HepG2 (cell line): ENCODE measurements at regions not wholly inside any gene's neighbourhood (a gene's known extent, or its start where the extent isn't known, plus 50 kb on each side); places are given as distances from the start of the nearest gene placed in this dataset.

Source experiments
- ATAC-seq: fragments of 200-7000 bp; cut with Tn5 transposase; 3 replicates; pipeline ENCODE4 v1.9.1; 2020; ENCODE audit warnings: mild to moderate bottlenecking, moderate library complexity
- BruUV-seq: library from RNA; stranded (reverse); fragments of 400-500 nt; replicated peaks from 2 replicates; lab custom pipeline; 2021; lab: Mats Ljungman, UMichigan
- CTCF ChIA-PET: fragments of 300-600 bp; formaldehyde crosslinking; extraction: SDS; loops from one replicate; lab custom pipeline; 2021; ENCODE audit warnings: low total read pairs, inconsistent platforms, low intra/inter-chr PET ratio; lab: Yijun Ruan, JAX
- POLR2A ChIA-PET: fragments of 350-600 bp; sonication (Branson Sonifier 250); formaldehyde crosslinking; loops from one replicate; lab custom pipeline; 2020; ENCODE audit warnings: antibody characterized with exemption, inconsistent platforms; lab: Yijun Ruan, JAX
- DNase-seq: peaks from one replicate; pipeline ENCODE4 v3.0.0-alpha.2; 2015; ENCODE audit warnings: low spot score
- FAIRE-seq: peaks from 3 replicates; lab custom pipeline; 2011; peaks lifted over from hg19 to GRCh38; lab: Jason Lieb, UNC
- H2AFZ ChIP-seq: one replicate; pipeline ENCODE4 v1.6.1; 2011; ENCODE audit warnings: low read length, inconsistent platforms
- H3K27ac ChIP-seq: fragments of 300-600 bp; 3 replicates; pipeline ENCODE4 v1.8.0; 2011; ENCODE audit warnings: mixed run types, mild to moderate bottlenecking, mixed read lengths, low read length, inconsistent platforms; ENCODE audit not compliant: insufficient read depth; ENCODE audit errors: extremely low read length
- H3K27me3 ChIP-seq, 2 experiments: fragments of 200-600 bp in 1 of 2; 2 replicates in 1 of 2; 3 replicates in 1 of 2; pipeline versions ENCODE4 v1.6.0 to v1.8.0; 2011; ENCODE audit warnings: low read length in 2 of 2, mild to moderate bottlenecking in 2 of 2, moderate library complexity in 2 of 2, inconsistent platforms in 1 of 2; ENCODE audit not compliant: insufficient read depth in 2 of 2, control insufficient read depth in 1 of 2
- H3K36me3 ChIP-seq, 2 experiments: fragments of 200-600 bp in 1 of 2; replicated peaks in 1 of 2; 2 replicates in 1 of 2; 3 replicates in 1 of 2; pipeline versions ENCODE4 v1.5.1 to v1.8.0; 2011; ENCODE audit warnings: low read length in 2 of 2, inconsistent platforms in 1 of 2; ENCODE audit not compliant: insufficient read depth in 2 of 2, control insufficient read depth in 1 of 2
- H3K4me1 ChIP-seq: 2 replicates; pipeline ENCODE4 v1.5.1; 2012; ENCODE audit warnings: low read length, inconsistent platforms; ENCODE audit not compliant: insufficient read depth
- H3K4me2 ChIP-seq: 2 replicates; pipeline ENCODE4 v1.6.0; 2011; ENCODE audit warnings: low read depth, low read length, inconsistent platforms
- H3K4me3 ChIP-seq, 3 experiments: fragments of 200-600 bp in 1 of 3; sonication (generic), shearing (Covaris generic) in 1 of 3; replicated peaks in 1 of 3; 2 replicates each; pipeline ENCODE4 v1.5.1; 2011 to 2016; ENCODE audit warnings: low read length in 3 of 3, inconsistent platforms in 2 of 3, low read depth in 2 of 3, mild to moderate bottlenecking in 2 of 3, control low read depth in 1 of 3, mixed read lengths in 1 of 3; ENCODE audit not compliant: insufficient read depth in 1 of 3
- H3K79me2 ChIP-seq: one replicate; pipeline ENCODE4 v1.6.1; 2011; ENCODE audit warnings: low read length, inconsistent platforms; ENCODE audit not compliant: insufficient read depth
- H3K9ac ChIP-seq: 2 replicates; pipeline ENCODE4 v1.6.0; 2011; ENCODE audit warnings: mild to moderate bottlenecking, low read depth, low read length, inconsistent platforms; ENCODE audit not compliant: insufficient read depth
- H3K9me3 ChIP-seq: 2 replicates; pipeline ENCODE4 v1.5.1; 2012; ENCODE audit warnings: mild to moderate bottlenecking, low read length
- H4K20me1 ChIP-seq: 2 replicates; pipeline ENCODE4 v1.6.0; 2011; ENCODE audit warnings: inconsistent platforms, mild to moderate bottlenecking, low read length, moderate library complexity; ENCODE audit not compliant: insufficient read depth
- NFE2 ChIP-seq: sonication (generic); formaldehyde crosslinking; IDR thresholded peaks from 2 replicates; pipeline ENCODE4 v1.4.0; 2020; ENCODE audit warnings: missing genetic modification reagents
- ZNF629 ChIP-seq: sonication (generic); formaldehyde crosslinking; conservative IDR thresholded peaks from 2 replicates; pipeline ENCODE4 v1.5.0; 2020; ENCODE audit warnings: missing genetic modification reagents
- ZNF768 ChIP-seq: sonication (generic); formaldehyde crosslinking; IDR thresholded peaks from 2 replicates; pipeline ENCODE4 v1.4.0; 2020; ENCODE audit warnings: missing genetic modification reagents
- ZNF790 ChIP-seq: sonication (generic); formaldehyde crosslinking; IDR thresholded peaks from 2 replicates; pipeline ENCODE4 v1.8.0; 2022; ENCODE audit warnings: missing genetic modification reagents, mild to moderate bottlenecking, borderline replicate concordance
- WGBS: methylation state at CpG from one replicate; pipeline ENCODE4 v1.1.6; 2017; ENCODE audit warnings: low lambda C conversion rate; 5-methylcytosine and 5-hydroxymethylcytosine counted together
- in situ Hi-C: cut with HindIII; loops from 2 replicates; pipeline ENCODE4 v1.10.0; 2017; ENCODE audit warnings: low pct_unique_long_range_greater_than_20kb; ENCODE audit not compliant: extremely low pct_ligation_motif_present
- intact Hi-C: fragments of 100-400 bp; cut with micrococcal nuclease; formaldehyde crosslinking; loops from one replicate; pipeline ENCODE4 v1.10.0; 2022; ENCODE audit not compliant: unreplicated experiment

DNA sequence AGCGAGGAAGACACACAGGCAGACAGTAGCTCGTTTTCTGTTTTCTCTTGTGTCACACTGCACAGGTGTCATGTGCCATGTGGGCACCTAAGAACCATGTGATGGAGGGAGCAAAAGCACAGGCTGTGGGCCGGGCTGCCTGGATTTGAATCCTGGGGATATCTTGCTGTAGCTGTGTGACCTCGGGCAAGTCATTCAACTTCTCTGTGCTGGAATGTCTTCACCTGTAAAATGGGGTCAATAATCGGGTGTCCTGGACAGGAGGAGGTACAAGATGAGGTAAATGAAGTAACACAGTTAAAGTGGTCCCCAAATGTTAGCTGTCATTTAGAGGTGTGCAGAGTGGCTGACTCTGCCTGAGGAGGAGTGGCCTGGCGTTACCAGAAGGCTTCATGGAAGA, 246.9 kb downstream of the RPS24 start:
- no peaks in the 10 kb centered on the region for H4K20me1 ChIP-seq
- 26% methylated on average over 6 of the region's 6 CpGs for WGBS
- no peak for DNase-seq
- no peak for TF ChIP-seq ZNF790
- TF ChIP-seq ZNF768 (CRISPR knock-in tag) = peak; percentile 67
- no peak for ATAC-seq
- no peak overlapping the region for H3K27ac ChIP-seq
- H3K4me3 ChIP-seq = no peak overlapping the region
- no peaks in the 10 kb centered on the region for H3K4me1 ChIP-seq
- intact Hi-C loops = no loop called here
- ChIA-PET CTCF (no interaction called here), POLR2A (no interaction called here)
- H3K27me3 ChIP-seq = peaks cover 4 to 39% of the 10 kb centered on the region in 2 experiments; a peak in 4 of 5 replicates
- H3K36me3 ChIP-seq = no peaks in the 10 kb centered on the region
- H3K9me3 ChIP-seq = no peaks in the 10 kb centered on the region
- no peak for FAIRE-seq
- H3K79me2 ChIP-seq = no peaks in the 10 kb centered on the region
- BruUV-seq = no TSS peak
- H2AFZ ChIP-seq = no peak overlapping the region
- H3K9ac ChIP-seq = no peak overlapping the region
- in situ Hi-C loops = no loop called here
- no peak overlapping the region for H3K4me2 ChIP-seq

GRCh38 chr10:78281627-78282026, 248.0 kb downstream of the RPS24 start:
- POLR2A ChIA-PET = no interaction called here
- Histone ChIP-seq H3K27ac (no peak overlapping the region), H3K4me3 (no peak overlapping the region), H3K9me3 (no peaks in the 10 kb centered on the region), H3K4me2 (no peak overlapping the region), H3K4me1 (no peaks in the 10 kb centered on the region), H3K9ac (no peak overlapping the region), H4K20me1 (no peaks in the 10 kb centered on the region), H3K27me3 (peaks cover 4 to 39% of the 10 kb centered on the region in 2 experiments; a peak in 4 of 5 replicates), H3K36me3 (no peaks in the 10 kb centered on the region), H2AFZ (no peak overlapping the region), H3K79me2 (no peaks in the 10 kb centered on the region)
- 0% methylated on average over 3 of the region's 4 CpGs for WGBS
- TF ChIP-seq NFE2 (CRISPR knock-in tag) (no peak), ZNF629 (CRISPR knock-in tag) (peak; percentile 49; the same call in 1 of the 2 replicates)
- ATAC-seq (no peak), DNase-seq (no peak), FAIRE-seq (no peak)
- CTCF ChIA-PET = no interaction called here
- no TSS peak for BruUV-seq
- intact Hi-C loops = no loop called here
- in situ Hi-C loops = no loop called here
